ENCODE measurements at regions not wholly inside any gene's neighbourhood (a gene's known extent, or its start where the extent isn't known, plus 50 kb on each side); places are given as distances from the start of the nearest gene placed in this dataset.
"Not testable (repeated sequence)": the region's sequence is repeated elsewhere in the genome, so short reads cannot be mapped to it uniquely, and the experiment has no call there.

DNA sequence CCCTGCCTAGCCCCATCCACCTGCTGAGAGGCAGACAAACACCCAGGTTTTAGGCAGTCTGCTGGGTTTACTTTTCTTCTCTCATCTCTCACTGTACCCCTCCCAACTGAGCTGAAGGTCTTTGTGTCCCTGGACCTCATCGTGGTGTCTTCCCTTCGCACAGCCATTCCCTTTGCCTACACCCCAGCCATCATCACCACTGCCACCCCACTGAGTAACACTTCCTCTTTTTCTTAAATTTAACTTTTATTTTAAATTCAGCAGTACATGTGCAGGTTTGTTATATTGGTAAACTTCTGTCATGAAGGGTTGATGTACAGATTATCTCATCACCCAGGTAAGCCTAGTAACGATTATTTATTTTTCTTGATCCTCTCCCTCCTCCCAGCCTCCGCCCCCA, 188.3 kb upstream of the MON1B start:
- DNase-seq: no peak

DNA sequence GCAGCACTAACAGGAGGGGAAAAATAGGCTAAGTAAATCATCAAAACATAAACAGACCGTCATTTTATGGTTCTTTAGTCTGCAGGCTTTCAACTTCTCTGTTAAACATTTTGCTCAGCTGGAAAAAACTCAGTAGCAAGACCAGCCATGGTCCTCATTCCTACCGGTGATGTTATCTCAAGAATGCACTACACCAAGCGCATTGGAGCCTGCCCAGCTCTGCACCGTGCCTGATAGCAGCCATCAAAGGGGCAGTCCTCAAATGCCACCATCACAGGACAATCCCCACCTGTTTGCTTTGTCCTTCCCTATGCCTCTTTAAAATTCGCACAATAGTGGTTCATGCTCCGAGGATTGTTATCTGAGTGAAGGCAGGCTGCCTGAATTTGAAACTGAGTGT, 181.5 kb upstream of the MON1B start:
- no peak for DNase-seq

DNA sequence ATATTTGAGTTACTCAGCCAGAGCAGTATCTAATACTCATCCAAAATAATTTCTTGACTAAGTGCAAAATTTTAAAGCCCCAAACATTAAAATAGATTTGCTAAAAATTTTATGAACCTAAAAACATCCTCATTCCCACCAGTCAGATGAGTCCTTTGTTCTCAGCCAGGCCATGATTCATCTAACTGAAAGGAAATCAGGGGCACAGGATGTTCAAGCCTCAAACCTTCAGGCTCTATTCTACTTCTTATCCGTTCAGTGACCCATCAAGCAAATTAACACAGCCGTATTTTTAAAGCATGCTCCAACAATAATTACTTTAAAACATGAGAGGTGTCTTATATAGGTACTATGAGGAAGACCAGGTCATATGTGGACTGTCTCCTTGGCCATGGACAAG, 176.5 kb upstream of the MON1B start:
- DNase-seq: no peak

DNA sequence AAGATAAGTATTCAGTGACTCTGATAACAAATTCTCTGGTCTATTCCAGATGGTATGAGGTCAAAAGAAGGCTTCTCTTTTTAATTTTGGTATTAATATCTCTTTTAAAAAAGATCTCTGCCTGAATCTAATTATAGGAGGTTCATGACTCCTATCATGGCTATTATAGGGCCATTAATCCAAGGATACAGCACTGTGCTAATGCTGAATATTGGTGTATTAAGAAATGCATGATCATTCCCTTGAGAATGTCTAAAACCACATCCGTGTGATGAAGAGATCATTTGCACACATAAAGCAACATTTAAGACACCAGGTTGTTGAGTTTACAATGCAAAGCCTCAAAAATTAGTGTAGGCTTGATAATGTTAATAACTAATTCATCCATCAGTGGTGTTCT, 160.4 kb upstream of the MON1B start:
- no peak for DNase-seq

DNA sequence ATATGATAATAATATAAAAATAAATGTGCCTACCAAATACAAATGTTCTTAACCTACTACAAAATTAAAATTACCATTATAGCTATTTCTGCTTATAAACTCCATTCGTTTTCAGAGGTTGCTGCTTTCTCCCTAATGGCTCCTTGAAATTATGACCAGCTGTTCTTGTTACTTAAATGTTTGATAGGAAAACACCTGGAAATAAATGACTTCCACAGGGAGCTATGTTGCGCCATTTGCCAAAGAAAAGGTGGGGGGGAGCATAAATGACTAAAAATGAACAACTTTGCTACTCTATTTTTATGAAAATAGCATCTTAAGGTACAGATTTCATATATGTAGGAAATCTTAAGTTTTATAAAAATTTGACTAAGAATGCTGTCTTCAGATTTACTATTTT, 157.5 kb upstream of the MON1B start:
- no peak for DNase-seq

DNA sequence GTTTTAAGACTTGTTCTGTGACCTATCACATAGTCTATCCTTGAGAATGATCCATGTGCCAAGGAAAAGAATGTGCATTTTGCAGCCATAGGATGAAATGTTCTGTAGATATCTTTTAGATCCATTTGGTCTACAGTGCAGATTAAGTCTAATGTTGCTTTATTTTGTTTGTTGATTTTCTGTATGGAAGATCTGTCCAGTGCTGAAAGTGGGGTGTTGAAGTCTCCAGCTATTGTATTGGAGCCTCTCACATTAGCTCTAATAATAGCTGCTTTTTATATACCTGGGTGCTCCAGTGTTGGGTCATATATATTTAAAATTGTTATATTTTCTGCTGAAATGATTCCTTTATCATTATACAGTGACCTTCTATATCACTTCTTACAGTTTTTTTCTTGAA, 155.6 kb upstream of the MON1B start:
- DNase-seq: no peak

DNA sequence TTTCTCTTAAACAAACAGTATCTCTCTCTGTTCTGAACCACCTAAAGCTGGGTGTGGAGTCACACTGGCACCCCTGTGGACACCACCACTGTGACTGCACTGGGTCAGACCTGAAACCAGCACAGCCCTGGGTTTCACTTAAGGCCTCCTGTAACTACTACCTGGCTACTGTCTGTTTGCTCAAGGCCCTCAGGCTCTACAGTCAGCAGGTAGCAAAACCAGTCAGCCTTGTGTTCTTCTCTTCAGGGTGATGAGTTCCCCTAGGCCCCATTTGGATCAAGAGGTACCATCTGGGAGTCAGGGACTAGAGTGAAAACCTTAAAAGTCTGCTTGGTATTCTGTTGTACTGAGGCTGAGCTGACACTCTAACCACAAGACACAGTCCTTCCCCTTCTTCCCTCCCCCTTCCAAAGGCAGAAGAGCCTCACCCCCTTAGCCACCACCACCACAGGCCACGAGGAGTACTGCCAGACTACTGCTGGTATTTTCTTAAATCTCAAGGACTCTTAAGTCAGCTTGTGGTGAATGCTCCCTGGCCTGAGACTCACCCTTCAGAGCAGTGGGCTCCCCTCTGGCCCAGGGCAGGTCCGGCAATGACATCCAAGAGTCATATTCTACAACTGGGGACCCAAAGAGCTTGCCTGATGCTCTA, 153.2 kb upstream of the MON1B start:
- no peak for DNase-seq

DNA sequence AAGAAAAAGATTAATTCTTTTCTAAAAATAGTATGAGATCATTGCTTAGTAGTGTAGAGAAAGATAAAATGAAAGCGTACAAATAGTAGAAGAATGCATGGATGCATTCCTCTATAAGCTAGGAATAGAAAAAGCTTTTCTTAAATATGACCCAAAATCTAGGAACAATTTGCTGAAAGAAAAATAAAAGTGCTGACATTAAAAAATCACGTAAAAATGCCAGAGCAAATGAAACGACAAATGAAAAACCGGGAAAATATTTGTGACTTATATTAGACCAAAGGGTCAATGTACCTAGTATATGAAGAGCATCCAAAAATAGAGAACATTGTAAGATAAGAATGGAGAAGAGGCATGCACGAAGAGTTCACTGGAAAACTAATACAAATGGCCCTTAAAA, 149.5 kb upstream of the MON1B start:
- DNase-seq: no peak

DNA sequence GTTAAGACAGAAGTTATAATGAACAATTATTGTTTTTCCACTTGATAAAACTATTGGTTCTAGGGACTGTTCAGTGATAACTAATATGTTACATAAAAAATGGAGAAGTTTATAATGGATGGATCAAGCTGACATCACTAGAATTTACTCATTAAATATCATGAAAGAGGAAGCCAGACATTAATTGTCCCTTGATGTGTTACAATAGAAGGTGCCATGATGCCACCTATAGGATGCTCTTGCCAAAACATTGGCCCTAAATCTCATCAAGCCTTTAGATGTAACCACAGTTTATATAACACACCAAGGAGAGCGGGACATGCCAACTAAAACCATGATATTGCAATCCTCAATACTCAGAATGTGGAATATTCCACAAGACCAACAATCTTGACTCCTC, 147.9 kb upstream of the MON1B start:
- peak in 1 of 2 experiments; percentile 1 for DNase-seq

DNA sequence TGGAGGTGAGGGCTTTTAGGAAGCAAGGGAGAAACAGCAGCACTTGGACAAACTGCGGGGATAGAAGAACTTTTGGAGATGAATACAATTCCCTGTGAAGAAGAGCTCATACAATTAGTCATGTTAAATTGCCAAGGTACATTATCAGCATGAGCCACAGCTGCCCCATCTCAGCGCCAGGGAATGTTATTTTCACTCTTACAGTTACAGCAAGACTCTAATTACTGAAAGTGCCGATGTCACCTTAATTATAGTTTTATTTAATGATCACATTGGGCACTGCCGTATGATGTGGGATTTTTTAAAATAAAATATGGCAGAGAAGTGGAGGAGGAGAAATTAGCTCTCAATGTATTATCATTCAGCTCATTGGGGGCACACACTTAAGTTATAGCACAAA, 144.8 kb upstream of the MON1B start:
- no peak for DNase-seq

DNA sequence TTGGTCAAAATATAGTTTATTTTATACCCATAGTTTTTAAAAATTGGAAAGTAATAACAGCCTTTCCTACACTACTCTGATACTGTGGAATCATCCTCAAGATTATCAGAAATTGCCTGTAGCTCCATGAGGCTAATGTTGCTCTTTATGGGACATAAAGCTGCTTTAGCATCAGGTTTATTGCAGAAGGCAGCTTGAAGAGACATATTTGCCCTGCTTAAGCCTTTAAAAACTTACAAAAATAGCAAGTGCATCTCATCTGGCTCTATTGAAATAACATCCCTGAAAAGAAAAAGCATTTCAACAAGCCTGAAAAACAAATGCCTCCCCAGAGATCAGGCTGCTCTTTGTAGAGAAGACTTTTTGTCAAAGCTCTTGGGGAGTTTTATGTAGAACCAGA, 142.9 kb upstream of the MON1B start:
- no peak for DNase-seq

DNA sequence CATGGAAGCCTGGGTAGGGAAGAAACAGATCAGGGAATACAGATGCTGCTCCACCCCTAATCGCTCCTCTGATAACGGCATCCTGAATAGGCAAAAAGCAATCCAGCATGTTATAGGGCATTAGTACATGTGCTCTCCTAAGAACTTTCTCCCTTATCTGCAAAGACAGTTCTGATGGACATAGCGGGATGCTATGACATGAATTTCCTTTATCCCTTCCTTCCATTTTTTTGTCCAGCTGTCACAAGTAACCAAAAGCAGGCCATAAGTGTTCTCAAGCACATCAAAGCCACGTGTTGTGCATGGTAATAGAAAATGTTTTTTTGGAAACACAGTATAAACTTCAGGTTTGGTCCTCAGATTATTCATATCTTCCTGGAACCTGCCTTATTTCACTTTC, 141.4 kb upstream of the MON1B start:
- no peak for DNase-seq

DNA sequence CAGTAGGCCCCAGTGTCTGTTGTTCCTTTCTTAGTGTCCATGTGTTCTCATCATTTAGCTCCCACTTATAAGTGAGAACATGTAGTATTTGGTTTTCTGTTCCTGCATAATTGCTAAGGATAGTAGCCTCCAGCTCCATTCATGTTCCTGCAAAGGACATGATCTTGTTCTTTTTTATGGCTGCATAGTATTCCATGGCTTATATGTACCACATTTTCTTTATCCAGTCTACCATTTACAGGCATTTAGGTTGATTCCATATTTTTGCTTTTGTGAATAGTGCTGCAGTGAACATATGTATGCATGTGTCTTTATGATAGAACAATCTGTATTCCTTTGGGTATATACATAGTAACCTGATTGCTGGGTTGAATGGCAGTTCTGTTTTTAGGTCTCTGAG, 134.4 kb upstream of the MON1B start:
- DNase-seq: not testable (repeated sequence)

DNA sequence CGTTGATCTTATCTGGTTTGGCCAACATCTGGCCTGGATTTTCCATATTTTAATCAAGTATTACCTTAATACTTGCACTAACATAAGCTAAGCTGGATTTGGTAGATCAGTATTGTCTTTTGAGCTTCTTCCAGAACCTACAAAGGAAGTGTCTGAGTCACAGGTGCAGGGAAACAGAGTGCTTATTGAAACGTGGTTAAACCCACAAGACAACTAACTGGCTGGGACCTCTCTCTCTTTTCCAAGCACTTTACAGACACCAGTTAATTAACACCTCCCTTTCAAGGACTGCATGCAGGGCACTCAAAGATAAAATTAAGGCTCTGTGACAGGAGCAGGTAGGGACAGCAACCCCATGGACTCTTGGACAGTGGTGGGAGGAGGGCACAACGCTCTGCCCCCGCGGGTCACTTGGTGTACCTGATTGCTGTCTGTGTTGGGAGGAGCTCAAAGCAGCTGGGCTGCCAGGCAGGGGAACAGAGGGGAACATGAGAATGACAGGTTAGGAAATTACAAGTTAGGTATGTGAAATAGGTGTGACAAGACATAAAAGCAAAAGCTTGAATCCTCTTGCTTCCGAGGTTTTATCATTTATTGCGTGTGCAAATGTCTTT, 133.7 kb upstream of the MON1B start:
- no peak for DNase-seq

DNA sequence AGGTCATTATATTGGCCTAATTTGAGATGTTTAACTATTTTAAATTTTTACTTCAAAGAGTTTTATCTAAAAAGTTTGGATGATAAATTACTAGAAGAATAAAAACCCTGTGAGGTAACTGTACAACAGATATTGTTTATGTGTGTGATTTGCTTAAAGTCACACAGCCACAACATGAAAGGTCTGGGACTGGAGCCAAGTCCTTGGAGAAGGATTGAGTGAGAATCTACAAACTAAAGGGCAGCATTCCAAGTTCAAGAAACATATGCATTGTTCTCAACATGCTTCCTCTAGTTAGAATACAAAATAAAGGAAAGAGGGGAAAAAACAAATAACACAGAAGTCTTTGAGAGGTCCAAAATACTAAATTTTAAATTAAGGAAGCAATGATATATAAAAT, 131.5 kb upstream of the MON1B start:
- DNase-seq: peak in 1 of 2 experiments; percentile 5

DNA sequence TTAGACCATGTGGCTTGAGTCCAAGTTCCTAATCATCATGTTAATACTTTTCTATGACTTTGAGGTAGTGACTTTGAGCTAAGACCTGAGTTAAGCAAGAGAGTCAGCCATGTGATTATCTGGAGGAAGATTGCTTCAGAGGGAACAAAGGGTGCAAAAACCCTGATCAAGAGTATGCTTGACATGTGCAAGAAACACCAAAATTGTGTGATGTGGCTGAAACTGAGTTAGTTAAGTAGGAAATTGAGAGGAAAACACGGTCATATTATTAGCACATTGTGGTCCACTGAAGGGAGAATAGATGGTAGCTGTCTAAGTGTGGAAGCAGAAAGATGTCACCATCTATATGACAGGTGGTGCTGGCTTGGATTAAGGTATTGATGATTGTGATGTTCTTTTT, 130.4 kb upstream of the MON1B start:
- no peak for DNase-seq

DNA sequence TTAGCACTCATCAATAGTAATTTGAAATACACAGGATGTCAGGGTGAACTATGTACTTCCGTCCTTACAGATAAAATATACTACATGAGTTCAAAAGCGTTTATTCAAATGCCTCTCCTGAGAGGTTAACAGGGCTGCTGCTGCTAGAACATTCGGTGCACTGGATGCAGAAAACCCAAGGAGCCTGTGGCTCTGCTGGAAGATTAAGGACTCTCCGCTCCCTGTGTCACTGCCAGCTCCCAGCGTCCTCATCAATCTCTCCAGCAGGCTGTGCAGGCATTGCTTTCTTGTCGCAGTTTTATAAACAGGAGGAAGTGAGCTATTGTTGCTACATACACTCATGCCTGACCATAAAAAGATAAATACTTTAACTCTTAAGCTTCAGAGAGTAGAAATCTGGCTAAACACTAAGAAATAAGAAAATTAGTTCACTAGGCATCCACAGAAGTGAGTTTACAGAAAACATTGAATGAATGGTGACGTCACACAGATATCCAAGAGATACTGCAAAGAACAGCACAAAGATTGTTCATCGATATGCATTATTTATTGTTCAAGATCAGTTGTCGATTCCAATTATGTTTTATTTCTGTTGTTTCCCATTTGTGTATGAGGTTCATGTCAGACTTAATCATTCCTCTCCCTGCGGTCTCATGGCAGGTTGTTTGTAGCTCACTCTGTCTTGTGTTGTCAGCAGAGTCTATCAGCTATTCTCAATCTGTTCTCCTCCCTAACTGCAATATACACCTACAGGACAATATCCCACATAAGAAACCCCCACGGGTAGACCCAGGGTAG, 127.9 kb upstream of the MON1B start:
- DNase-seq: no peak

DNA sequence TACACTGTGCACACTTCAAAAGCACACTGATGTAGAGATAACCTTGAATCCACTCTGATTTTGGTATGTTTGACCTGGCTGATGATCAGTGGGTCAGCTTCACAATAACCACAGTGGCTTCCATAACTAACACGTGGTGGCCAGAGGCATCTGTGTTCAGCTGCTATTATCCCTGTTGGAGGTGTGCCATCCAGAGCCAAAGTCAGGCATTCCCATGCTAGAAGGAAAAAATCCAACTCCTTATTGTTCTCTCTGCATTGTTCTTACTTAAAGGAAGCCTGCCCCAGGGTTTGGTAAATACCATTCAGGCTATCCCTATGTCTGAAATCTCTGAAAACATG, 127.3 kb upstream of the MON1B start:
- no peak for DNase-seq

DNA sequence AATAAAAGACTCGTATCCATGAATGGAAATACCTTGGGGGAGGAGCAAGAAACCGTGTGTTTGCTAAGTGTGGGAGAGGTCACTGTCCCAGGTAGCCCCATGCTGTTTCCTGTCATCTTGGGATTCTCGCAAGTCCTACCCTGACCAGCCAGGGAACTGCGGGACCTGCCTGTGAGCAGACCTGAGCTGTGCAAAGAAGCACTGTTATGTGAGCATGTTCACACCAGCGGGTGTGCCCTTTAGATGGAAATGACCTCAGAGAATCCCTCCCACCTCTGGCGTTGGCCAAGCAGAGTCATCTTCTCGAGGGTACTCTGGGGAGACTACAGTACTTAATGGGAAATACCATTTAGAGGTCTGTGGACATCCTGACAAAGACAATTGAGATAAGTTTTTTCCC, 127.0 kb upstream of the MON1B start:
- DNase-seq: no peak

DNA sequence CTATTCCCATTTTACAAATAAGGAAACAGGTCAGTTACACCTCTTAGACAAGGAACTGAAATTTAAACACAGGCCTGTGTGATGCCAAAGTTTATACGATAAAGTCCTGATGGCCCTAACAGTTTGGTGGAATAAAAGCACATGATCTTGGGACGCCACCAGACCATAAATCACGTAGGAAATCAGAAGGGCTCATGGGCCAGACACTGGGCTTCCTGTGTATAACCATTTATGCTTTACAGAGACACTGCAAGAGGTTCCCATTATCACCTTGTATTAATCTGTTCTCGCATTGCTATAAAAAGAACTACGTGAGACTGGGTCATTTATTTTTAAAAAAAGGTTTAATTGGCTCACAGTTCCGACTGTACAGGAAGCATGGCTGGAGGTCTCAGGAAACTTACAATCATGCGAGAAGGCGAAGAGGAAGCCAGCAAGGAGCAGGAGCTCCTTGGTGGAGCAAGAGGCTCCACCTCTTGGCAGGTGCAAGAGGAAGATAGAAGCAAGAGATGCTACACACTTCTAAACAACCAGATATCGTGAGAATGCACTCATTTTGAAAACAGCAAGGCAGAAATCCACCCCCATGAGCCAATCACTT, 124.0 kb upstream of the MON1B start:
- no peak for DNase-seq

DNA sequence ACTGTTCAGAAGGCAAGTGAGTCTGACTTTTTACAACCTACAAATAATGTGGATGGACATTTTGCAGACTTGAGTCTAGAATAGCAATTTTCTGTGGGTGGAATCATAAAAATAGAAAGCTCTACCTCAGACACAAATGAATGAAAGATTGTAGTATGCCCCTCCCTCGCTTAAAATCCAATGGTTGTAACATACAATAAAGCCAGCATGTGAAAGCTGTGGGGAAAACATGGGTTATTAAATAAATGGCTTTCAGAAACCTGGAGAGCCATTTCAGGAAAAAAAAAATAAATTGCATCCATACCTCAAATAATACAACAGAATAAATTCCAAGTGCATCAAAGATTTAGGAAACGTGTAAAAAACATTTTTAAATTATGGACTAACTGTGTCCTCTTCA, 123.1 kb upstream of the MON1B start:
- no peak for DNase-seq

DNA sequence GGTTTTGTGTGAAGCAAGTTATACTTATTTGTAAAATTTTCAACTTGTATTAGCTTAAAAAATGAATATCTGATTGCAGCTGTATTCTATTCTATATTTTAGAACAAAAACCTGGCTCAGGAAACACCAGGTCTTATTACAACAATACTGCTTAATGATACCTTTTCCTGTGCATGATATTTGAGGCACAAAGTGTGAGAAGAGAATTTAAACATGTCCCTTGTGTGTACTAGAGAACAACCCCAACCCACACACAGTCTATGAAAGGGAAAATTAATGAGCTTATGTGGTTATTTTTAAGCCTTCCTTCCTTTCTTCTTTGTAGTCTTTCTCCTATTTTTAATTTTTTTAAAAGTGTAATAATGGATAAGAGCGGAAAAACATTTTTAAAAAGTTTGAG, 122.6 kb upstream of the MON1B start:
- no peak for DNase-seq

DNA sequence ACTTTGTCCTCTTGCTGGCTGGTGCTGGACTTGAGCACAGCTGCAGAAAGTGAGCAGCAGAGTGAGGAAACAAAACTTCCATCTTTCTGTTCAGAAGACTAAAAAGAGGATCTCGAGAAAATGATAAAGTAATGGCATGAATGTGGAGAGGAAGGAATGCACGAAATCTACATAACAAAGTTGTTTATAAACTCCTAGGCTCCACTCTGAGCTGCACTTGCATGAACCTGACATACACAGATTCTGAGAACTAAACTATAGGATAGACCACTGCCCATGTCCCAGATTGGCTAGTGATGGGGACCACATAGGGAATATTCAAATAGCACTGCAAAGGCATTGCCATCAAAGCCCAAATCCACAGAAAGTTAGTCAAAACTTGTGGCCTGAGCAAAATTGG, 121.1 kb upstream of the MON1B start:
- no peak for DNase-seq

DNA sequence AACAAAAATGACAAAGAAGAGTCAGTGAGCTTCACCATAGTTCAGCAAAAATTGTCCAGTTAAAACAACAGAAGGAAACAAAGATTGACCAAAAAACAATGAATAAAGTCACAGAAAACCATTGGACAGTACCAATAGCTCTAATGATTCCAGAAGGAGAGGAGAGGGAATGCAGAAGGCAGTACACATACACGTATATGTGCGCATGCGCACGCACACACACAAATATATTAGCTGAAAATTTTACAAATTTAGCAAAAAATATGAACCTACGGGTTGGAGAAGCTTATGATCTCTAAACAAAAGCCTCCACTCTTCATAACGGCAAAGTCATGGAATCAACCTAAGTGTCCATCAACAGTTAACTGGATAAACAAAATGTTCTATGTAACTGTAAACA, 120.3 kb upstream of the MON1B start:
- no peak for DNase-seq
